HG03521 (cell line): ENCODE measurements at regions not wholly inside any gene's neighbourhood (a gene's known extent, or its start where the extent isn't known, plus 50 kb on each side); places are given as distances from the start of the nearest gene placed in this dataset.
"Not testable (repeated sequence)": the region's sequence is repeated elsewhere in the genome, so short reads cannot be mapped to it uniquely, and the experiment has no call there.

Experiments used
- ATAC-seq: cut with Tn5 transposase; IDR thresholded peaks from one replicate; pipeline ENCODE4 v1.9.1; 2021; ENCODE audit warnings: mild to moderate bottlenecking, moderate library complexity; ENCODE audit not compliant: unreplicated experiment

GRCh38 chr3:153539263-153539662 lies 377.2 kb downstream of the RAP2B start:
- ATAC-seq: no peak

GRCh38 chr3:153545471-153545870 lies 383.4 kb downstream of the RAP2B start:
- no peak for ATAC-seq

- ATAC-seq: no peak
These were observed 385.9 kb downstream of the RAP2B start for GRCh38 chr3:153547970-153548369.

GRCh38 chr3:153549686-153550085 lies 387.7 kb downstream of the RAP2B start:
- ATAC-seq: not testable (repeated sequence)

- no peak for ATAC-seq
These were observed 389.7 kb downstream of the RAP2B start for GRCh38 chr3:153551536-153552285.

GRCh38 chr3:153552887-153553604 lies 391.0 kb downstream of the RAP2B start:
- no peak for ATAC-seq

GRCh38 chr3:153553605-153553945 lies 391.5 kb downstream of the RAP2B start:
- ATAC-seq: no peak

GRCh38 chr3:153555919-153556318 lies 393.9 kb downstream of the RAP2B start:
- no peak for ATAC-seq

GRCh38 chr3:153559366-153559765 lies 397.3 kb downstream of the RAP2B start:
- ATAC-seq: not testable (repeated sequence)

GRCh38 chr3:153567011-153567410 lies 405.0 kb downstream of the RAP2B start:
- no peak for ATAC-seq

- ATAC-seq: no peak
These were observed 405.5 kb downstream of the RAP2B start for GRCh38 chr3:153567556-153567955.

- ATAC-seq: not testable (repeated sequence)
These were observed 408.5 kb downstream of the RAP2B start for GRCh38 chr3:153570481-153570880.

GRCh38 chr3:153572165-153572564 lies 410.1 kb downstream of the RAP2B start:
- no peak for ATAC-seq

GRCh38 chr3:153572654-153573053 lies 410.6 kb downstream of the RAP2B start:
- no peak for ATAC-seq

- ATAC-seq: no peak
These were observed 411.5 kb downstream of the RAP2B start for GRCh38 chr3:153573481-153573880.

- no peak for ATAC-seq
These were observed 412.4 kb downstream of the RAP2B start for GRCh38 chr3:153574445-153574844.

- no peak for ATAC-seq
These were observed 415.2 kb downstream of the RAP2B start for GRCh38 chr3:153577059-153577736.

GRCh38 chr3:153578046-153578445 lies 416.0 kb downstream of the RAP2B start:
- no peak for ATAC-seq

GRCh38 chr3:153590051-153590450 lies 428.0 kb downstream of the RAP2B start:
- no peak for ATAC-seq

GRCh38 chr3:153591561-153592245 lies 429.7 kb downstream of the RAP2B start:
- ATAC-seq: no peak

- ATAC-seq: no peak
These were observed 433.3 kb downstream of the RAP2B start for GRCh38 chr3:153595186-153595815.
